ENCODE measurements at regions not wholly inside any gene's neighbourhood (a gene's known extent, or its start where the extent isn't known, plus 50 kb on each side); places are given as distances from the start of the nearest gene placed in this dataset.

DNA sequence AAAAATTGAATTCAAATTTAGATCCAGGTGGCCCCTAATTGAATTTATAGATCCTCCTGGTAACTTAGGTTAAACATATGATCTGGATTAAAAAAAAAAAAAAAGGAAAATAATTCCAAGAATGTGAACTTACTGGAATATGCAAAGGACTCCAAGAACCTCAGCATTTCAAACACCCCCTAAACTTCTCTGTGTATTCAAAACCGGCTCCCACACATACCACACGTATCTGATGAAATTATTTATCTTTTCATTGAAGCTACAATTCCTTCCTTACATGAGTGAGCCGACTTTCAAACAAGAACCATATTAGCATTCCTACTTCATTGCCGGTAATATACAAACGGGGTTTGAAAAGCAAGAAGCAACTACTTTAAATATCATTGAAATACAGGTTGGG lies 61.4 kb upstream of the FMN2 start:
- no peak for TF ChIP-seq CTCF (IDR thresholded peaks at IDR 0.05; ENCODE audit: borderline replicate concordance, control extremely low read depth, extremely low read depth, insufficient read depth, missing control alignments)
- in situ Hi-C loops (cut with MboI; ENCODE audit: low sequenced_read_pairs, unreplicated experiment): no loop called here
- no peak for DNase-seq (ENCODE audit: low spot score)

GRCh38 chr1:240031009-240031408 lies 60.7 kb upstream of the FMN2 start:
- DNase-seq (ENCODE audit: low spot score): no peak
- in situ Hi-C loops (cut with MboI; ENCODE audit: low sequenced_read_pairs, unreplicated experiment): no loop called here
- TF ChIP-seq CTCF (IDR thresholded peaks at IDR 0.05; ENCODE audit: borderline replicate concordance, control extremely low read depth, extremely low read depth, insufficient read depth, missing control alignments): no peak

GRCh38 chr1:240031414-240031813 lies 60.3 kb upstream of the FMN2 start:
- no peak for DNase-seq (ENCODE audit: low spot score)

GRCh38 chr1:240033406-240033805 lies 58.3 kb upstream of the FMN2 start:
- no peak for TF ChIP-seq CTCF (IDR thresholded peaks at IDR 0.05; ENCODE audit: borderline replicate concordance, control extremely low read depth, extremely low read depth, insufficient read depth, missing control alignments)
- in situ Hi-C loops (cut with MboI; ENCODE audit: low sequenced_read_pairs, unreplicated experiment): no loop called here
- DNase-seq (ENCODE audit: low spot score): no peak

More at GRCh38 chr1:240031414-240031813, 60.3 kb upstream of the FMN2 start:
- in situ Hi-C loops (cut with MboI; ENCODE audit: low sequenced_read_pairs, unreplicated experiment): no loop called here
- no peak for TF ChIP-seq CTCF (IDR thresholded peaks at IDR 0.05; ENCODE audit: borderline replicate concordance, control extremely low read depth, extremely low read depth, insufficient read depth, missing control alignments)

DNA sequence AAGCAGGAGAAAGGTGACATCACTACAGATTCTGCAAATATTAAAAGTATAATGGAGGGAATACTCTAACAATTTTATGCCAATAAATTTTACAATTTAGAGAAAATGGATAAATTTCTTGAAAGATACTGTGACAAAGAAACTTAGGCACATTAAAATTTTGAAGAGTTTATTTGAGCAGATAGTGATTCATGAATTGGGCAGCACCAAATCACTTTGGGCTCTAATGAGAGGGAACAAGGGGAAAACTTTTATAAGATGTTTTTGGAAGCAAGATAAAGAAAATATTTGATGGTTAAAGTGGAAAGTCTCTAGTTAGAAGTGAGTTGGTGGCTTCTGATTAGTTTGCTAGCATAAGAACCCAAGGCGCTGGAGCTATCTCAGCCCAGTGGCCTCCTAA lies 55.2 kb upstream of the FMN2 start:
- in situ Hi-C loops (cut with MboI; ENCODE audit: low sequenced_read_pairs, unreplicated experiment): no loop called here
- no peak for TF ChIP-seq CTCF (IDR thresholded peaks at IDR 0.05; ENCODE audit: borderline replicate concordance, control extremely low read depth, extremely low read depth, insufficient read depth, missing control alignments)
- no peak for DNase-seq (ENCODE audit: low spot score)
